GM21515 (cell line): ENCODE measurements at regions not wholly inside any gene's neighbourhood (a gene's known extent, or its start where the extent isn't known, plus 50 kb on each side); places are given as distances from the start of the nearest gene placed in this dataset.

ENCODE experiments used
- ATAC-seq: cut with Tn5 transposase; IDR thresholded peaks from one replicate; pipeline ENCODE4 v1.9.1; 2021; ENCODE audit not compliant: unreplicated experiment

DNA sequence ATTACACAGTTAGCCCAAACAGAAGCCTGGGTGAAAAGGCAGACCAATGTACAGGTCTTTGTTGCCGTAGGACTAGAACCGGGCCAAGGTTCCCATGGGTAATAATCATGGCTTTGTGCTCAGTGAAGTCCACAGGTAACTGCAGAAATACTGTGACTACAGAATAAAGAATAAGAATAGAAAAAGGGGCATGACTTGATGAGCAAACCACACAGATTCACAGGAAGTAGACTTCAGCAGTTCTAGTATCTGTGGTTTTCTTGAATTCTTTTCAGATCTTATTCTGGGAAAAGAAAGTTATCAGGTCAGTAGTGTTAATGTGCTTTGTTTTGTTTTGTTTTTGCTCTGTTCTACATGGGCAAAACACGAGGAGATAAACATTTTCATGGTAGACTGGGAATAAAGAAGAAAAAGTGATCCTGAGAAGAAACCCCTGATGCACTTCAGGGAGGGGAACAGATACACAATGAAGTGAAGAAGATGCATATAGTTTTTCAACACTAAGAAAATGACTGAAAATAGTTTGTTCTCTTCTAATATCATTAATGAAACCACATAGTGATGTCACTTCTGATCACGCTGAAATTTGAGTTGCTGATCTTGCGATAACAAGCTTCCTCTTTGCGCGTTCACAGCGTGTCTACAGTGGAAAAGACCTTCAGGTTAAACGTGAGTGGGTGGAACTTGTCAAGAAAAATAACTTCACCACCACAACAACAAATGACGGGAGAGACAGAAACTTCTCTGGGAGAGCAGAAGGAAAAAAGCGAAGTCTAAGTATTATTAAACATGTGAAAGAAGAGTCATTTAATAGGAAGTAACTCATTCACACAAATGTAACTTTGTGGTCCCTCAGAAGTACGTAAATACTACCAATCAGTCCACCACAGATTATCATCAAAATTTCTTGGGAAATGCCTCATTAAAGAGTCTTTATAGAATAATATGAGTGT lies 315.8 kb upstream of the SATB1 start:
- ATAC-seq: peak; percentile 95

DNA sequence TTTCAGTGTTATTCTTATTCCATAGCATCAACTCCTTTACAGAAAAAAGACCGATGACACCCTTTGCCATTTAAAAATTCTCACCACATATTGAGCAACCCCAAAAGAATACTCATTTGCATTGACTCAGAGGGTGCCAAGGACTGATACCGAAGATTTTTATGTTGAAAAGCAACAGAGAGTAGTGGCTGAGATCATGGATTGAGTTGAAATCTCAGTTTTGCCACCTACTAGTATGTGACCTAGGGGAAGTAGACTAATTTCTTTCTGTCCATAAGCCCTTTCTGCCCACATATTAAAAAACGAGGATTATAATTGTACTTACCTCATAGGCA lies 313.9 kb upstream of the SATB1 start:
- no peak for ATAC-seq

DNA sequence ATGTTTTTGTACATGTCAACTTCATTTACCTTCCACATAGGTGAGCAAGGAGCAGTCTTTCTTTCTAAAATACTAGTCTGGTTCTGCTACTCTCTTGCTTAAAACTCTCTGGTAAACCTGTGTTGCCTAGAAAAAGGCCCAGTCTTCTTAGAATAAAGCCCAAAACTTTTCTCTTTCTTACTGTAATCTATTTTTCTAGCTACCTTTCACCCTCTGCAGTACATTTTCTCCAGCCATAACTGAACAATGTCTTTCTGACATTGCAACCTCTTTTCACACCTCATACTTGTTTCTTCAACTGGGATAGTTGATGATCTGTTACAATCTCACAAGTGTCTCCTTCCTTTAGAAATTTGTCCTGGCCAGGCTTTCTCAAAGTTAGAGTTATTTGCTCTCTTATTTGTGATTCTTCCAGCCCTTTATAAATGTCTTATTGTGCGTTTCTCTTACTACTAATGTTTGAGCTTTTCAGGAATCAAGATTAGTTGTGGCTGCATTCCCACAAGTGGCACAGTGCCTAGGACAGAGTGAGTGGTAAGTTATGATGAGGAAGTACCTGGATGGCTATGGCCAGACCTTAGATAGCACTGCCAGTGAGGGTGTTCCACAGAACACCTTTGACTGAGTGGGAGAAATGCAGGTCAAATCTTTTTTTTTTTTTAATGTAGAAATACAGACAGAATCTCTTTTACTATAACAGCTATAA lies 313.4 kb upstream of the SATB1 start:
- ATAC-seq: no peak

DNA sequence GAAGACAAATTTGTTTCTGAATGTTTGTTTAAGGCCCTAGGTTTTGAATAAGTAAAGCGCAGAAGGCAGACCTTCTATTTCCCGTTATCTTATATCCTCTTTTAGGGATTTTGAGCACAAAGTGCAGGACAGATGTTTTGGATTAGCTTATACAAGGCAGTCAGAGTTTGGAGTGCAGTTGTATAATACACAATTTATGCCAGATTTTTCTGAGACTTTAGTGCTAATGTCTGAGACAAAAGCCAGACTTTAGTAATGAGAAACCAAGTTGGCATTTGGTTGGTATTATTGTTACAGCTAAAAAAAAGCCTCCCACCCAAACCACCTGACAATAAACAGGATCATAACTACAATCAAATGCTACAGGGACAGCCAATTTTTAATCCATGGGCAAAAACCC lies 309.9 kb upstream of the SATB1 start:
- ATAC-seq: no peak

DNA sequence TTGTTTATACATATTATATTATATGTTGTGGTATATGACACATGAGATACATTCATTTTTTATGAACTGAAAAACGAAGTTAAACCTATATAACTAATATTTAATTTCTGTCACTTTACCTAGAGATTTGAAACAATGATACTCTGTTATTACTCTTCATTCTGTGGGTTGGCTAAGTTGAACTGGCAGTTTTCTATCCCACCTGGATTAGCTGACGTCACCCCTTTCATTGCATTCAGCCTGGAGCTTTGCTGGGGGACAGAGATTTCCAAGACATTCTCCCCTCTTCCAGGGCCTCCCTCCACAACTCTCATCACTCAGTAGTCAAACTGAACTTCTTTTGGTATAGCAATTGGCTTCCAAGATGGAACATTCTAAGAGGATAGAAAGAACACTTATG lies 309.2 kb upstream of the SATB1 start:
- no peak for ATAC-seq

DNA sequence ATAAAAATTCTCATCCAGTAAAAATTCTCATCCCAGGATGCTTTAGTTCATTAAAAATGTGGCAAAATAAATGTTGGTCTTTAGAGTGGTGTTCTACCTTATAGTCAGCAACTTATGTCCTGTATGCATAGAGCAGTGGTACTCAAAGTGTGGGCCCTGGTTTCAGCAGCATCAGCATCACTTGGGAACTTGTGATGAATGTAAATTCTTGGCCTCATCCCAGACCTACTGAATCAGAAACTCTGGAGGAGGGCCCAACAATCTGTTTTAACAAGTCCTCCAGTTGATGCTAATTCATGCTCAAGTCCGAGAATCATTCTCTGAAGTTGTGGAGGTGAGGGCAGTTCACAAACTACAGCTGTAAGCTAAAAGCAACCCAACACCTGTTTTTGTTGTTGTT lies 307.3 kb upstream of the SATB1 start:
- ATAC-seq: no peak

DNA sequence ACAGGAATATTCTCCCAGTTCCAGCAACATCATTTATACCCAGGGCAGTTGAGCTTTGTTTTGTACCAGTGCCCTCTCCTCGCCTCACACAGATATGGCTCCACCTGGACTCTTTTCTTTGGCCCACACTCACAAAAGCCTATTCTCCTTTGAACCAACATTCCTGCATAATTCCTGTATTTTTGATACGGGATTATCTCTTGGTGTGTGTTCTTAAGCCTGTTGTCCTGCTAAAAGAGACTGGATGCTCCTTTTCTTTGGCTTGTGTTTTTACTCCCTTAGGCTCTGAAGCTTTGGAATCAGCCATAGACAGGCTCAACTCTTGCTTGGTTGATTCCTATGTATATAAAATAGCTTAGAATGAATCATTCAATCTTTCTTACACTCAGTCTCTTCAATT lies 305.4 kb upstream of the SATB1 start:
- no peak for ATAC-seq

DNA sequence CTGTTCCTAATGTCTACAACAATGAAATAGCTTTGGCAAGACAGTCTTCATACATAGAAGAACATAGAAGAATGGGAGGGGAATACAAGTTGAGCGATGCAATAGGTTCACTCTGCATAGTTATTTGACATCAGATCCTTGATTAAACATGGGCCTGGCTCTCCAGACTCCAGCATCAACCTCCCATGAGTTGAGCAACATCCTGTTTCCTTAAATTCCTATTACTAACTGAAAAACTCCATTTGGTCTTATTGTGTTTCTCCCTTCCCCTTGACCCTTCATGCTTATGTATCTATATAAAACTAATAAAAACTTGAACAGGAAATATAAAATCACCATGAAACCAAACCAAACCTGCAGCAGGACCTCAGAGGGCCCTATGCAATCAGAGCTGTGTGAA lies 304.5 kb upstream of the SATB1 start:
- ATAC-seq: no peak

DNA sequence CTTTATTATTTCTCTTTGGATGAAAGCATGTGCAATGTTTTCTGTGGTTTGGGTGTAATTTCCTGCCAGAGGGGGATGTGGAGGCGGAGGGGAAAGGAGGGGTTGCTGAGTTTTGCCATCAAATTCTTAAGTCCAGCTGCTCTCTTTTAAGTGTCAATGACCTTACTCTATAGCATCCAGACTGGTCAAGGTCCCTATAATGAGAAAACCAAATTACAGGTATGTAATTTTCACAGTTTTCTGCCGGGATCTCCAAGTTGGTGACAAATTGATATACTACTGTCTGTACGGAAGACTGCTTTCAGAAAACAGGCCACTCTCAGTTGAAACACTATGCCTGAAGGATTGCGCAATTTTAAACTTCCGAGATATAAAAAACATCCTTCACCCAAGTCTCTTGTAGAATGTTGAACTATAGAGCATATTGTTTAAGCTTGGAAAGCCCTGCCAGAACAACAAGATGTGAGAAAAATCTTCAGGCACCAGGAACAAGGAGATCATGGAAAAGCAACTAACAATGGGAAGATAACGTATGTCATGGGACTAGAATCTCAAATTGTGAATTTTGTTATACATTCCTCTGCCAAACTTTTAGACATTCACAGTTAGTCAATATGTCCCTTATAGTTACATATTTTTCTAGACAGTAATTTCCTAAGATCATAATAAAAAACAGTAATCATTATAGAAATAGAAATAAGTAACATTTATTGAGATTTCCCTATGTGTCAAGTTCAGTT lies 300.7 kb upstream of the SATB1 start:
- ATAC-seq: no peak

DNA sequence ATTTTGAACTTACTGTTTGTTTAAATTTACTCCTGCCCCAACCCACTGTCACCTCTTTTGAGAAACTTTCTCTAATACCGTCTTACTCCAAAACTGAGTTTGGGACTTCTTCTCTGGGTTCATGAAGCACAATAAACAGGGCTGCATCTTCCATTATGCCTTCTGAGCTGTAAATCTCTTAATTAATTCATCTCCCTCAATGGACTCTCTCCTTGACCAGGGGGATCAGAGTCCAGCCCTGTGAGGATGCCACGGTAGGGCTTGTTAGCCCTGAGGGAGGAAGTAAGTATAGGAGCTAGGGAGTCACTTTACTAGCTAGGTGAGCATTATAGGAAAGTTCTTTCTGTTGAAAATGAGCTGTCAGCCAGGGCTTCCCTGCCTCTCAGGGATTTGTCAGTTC lies 299.3 kb upstream of the SATB1 start:
- no peak for ATAC-seq

DNA sequence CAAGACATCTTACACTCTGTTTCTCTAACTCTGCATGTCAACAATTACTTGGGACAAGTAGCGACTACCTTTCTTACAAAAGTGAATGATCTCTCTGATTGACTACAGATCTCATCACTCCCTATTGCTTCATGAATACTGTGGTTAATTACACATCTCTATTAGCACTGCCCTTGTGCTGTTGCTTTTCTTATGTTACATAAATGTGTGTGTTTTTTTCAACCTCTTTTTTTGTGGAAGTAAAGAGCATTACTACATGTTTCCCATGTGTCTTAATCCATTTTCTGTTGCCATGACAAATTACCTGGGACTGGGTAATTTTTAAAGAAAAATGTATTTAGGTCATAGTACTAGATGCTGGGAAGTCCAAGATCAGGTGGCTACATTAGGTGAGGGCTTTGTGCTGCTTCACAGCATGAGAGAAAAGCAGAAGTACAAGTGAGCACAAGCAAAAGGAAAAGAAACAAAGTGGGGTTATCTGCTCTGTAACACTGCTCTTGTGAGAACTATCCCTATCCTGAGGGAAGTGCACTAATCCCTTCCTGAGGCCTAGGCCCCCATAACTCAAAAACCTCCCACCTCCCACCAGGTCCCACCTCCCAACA lies 298.2 kb upstream of the SATB1 start:
- ATAC-seq: no peak

DNA sequence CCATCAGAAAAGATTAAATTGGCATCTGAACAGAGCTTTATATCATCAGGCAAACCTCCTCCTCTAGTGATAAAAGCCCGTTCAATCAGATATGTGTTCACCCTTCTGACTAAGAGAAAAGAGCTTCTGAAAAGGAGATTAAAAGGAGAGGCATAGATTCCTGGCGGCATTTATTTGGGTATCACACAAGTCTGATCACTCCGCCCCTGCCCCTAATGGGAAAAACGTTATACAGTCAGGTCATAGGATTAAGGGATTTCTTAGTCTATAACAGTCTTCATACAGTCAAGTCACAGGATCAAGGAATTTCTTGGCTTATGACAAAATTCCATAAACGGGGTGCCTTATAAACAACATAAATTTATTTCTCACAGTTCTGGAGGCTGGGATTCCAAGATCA lies 295.4 kb upstream of the SATB1 start:
- no peak for ATAC-seq

DNA sequence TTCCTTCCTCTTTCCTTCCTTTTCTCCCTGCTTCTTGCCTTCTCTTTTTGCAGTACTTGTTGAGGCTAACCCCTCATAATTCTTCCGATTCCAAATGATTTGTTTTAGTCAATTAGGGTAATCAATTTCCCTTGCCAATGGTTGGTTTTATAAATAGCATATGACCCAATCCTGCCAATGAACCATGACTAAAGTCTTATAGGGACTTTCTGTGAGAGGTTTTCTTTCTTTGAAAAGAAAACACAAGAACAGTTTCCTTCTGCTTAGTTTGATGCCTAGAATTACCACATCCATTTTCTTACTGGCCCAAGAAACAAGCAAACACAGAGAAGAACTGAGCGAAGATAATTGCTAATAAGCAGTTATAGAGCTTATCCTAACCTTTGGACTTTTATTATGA lies 292.5 kb upstream of the SATB1 start:
- no peak for ATAC-seq

DNA sequence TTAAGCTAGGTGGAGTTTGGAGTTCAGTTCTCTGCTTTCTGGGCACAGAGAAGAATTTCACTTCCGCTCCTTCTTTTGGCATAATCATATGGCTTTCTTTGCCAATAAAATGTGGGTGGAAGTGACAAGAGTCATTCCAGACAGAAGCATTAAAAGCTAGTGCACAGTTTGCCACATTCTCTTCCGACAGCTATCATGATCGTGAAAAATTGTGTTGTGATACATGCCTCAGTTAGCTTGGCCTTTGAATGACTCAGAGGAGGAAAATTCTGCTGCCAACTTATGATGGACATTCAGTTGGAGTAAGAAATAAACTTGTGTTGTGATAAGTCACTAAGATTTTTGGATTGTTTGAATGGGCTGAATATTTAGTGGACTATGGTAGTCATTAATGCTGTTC lies 291.7 kb upstream of the SATB1 start:
- ATAC-seq: no peak

DNA sequence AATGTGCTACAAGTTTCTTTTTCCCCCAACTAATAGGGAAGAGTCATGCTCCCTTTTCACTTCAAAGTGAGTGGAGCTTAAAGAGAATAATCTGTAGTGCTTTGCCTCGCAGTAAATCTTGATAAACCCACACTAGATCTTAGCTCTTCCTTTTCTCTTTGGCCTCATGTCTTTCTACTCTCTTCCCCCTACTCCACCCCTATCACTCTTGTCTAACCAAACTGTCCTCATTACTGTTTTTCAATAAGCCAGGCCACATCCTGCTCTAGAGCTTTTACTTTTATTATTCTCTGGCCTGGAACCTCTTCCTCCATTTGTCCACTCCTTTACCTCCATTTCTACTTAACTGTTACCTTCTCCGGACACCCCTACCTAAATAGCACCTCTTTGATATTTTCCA lies 291.0 kb upstream of the SATB1 start:
- ATAC-seq: no peak

DNA sequence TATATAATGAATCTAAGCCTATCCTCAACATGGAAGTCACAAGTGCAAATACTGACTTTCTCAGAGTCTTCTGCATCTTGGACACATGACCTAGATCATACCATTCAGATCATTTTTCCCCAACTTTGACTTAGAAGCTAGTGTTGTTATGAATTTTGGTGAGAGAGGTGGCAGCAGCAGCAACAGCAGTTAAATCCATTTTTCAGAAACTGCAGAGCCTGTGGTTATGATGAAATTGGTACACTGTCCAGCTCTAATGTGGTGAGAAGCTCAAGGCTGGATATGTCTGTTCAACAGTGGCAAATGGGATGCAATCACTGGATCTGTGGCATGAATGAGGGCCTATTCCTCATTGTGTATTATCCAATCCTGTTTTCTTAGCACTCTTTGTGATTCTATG lies 290.1 kb upstream of the SATB1 start:
- no peak for ATAC-seq

DNA sequence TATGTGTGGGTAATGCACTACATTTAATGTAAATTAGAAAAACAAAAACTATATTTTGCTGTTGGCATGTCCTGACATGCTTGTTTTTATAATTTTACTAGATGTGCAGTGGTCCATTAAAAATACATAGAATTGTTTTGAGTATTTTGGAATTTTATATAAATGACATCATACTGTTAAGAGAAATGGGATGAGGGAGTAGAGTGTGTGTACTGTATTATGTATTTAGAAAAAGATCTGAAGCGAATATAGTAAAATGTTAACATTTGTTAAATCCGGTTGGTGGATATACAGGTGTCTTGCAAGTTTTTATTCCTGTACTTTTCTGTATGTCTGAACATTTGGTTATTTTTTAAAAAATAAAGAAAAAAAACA lies 288.4 kb upstream of the SATB1 start:
- no peak for ATAC-seq

DNA sequence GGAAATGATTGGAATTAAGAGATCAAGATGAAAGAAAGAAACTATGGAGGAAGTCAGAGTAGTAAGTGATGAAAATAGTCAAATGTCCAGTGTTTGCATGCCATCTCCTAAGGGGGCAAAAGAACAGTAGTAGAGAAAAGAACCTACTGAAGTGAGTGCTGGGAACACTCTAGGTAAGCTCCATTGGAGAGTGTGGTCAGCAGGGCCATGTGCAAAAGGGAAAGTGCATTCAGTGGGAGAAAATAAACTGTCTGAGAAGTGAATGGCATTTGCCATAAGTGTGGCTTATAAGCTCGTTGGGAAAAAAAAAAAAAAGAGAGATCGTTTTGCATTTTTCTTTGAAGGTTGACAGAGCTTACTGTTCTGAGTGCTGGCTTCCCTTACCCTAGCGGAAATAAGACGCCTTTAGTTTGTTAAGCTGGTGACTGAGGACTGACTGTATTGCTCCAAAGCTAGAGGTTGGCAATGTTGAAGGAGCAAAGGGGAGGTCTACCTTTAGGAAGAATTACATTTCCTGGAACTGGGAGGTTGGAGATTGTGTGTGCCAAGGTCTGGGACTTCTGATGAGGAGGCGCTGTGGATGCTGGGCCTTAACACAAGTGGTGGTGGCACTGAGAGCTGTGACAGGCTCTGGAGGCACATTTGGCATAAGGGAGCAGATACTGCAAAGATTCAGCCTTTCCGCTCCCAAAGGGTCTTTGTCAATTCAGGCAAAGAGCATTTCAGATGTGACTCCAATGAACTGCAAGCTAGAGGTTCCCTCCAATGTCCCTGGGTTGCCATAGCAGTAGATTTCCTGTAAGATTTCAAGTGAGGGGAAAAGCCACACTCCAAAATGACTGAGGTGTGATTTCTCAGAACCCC lies 287.8 kb upstream of the SATB1 start:
- ATAC-seq: no peak

DNA sequence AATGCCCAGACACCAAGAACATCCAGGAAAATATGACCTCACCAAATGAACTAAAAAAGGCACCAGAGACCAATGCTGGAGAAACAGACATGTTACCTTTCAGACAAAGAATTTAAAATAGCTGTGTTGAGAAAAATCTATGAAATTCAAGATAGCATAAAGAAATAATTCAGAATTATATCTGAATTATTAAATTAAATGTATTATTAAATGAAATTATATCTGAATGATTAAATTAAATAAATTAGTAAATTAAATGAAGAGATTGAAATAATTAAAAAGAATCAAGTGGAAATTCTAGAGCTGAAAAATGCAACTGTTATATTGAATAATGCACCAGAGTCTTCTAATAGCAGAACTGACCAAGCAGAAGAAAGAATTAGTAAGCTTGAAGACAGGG lies 279.2 kb upstream of the SATB1 start:
- no peak for ATAC-seq

DNA sequence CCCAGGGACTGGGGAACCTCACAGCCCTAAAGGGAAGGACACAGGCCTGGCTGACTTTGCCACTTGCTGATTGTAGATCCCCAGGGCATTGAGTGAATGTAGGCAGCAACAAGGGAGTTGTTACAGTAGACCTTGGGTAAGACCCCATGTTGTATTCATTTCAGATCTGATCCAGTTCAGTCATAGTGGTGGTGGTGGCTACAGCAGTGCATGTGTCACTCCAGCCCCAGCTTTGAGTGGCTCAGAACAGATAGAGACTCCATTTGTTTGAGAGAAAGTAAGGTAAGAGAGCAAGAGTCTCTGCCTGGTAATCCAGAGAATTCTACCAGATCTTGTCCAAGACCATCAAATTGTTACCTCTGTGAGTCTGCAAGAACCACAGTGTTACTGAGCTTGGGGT lies 278.7 kb upstream of the SATB1 start:
- ATAC-seq: no peak
